ENCODE measurements at regions not wholly inside any gene's neighbourhood (a gene's known extent, or its start where the extent isn't known, plus 50 kb on each side); places are given as distances from the start of the nearest gene placed in this dataset.

- intact Hi-C loops (cut with micrococcal nuclease) = no loop called here
- H4K20me1 ChIP-seq (ENCODE audit: insufficient read depth, low read length) = no peaks in the 10 kb centered on the region
- H3K27me3 ChIP-seq (ENCODE audit: control insufficient read depth in 2 of 2, insufficient read depth in 2 of 2, low read length in 2 of 2) = peaks cover 2 to 6% of the 10 kb centered on the region in 2 donors
- Mint-ChIP-seq H3K27ac (no peak overlapping the region), H3K36me3 (no peaks in the 10 kb centered on the region), H3K9me3 (peaks cover 0 to 1% (median 0%) of the 10 kb centered on the region in 7 donors), H3K4me3 (no peak overlapping the region), H3K27me3 (ENCODE audit: low read depth in 3 of 3) (peaks cover 12 to 34% (median 17%) of the 10 kb centered on the region in 3 donors), H3K4me1 (no peaks in the 10 kb centered on the region)
- WGBS (ENCODE audit: insufficient coverage) = 83% methylated on average over 3 of the region's 7 CpGs
- DNase-seq = no peak
- H3K4me1 ChIP-seq (ENCODE audit: control insufficient read depth in 1 of 2, insufficient read depth in 2 of 2, low read length in 2 of 2) = no peaks in the 10 kb centered on the region
- no peaks in the 10 kb centered on the region for H3K79me2 ChIP-seq (ENCODE audit: insufficient read depth, low read length)
- H3K36me3 ChIP-seq (replicated peaks in 1 of 2; ENCODE audit: control insufficient read depth in 1 of 2, insufficient read depth in 2 of 2, low read length in 2 of 2) = no peaks in the 10 kb centered on the region
- no peak overlapping the region for H2AFZ ChIP-seq (ENCODE audit: insufficient read depth, low read depth, low read length, poor library complexity, severe bottlenecking)
- no peak overlapping the region for H3K9ac ChIP-seq (ENCODE audit: insufficient read depth, low read length, poor library complexity, severe bottlenecking)
- no peak overlapping the region for H3K27ac ChIP-seq (ENCODE audit: low read depth in 1 of 2, low read length in 2 of 2)
- no peak overlapping the region for H3K4me2 ChIP-seq (replicated peaks; ENCODE audit: extremely low read depth, low read length, poor library complexity, severe bottlenecking)
- no peaks in the 10 kb centered on the region for H3K9me3 ChIP-seq (replicated peaks in 1 of 2; ENCODE audit: control insufficient read depth in 1 of 2, insufficient read depth in 1 of 2, low read length in 2 of 2)
- no peak for TF ChIP-seq CTCF (IDR thresholded peaks at IDR 0.05)
- H3K4me3 ChIP-seq (replicated peaks in 1 of 3; ENCODE audit: low read depth in 2 of 3, low read length in 3 of 3) = no peak overlapping the region
These were observed 189.6 kb upstream of the TNP1 start for GRCh38 chr2:217049422-217049821.

- intact Hi-C loops (cut with micrococcal nuclease) = no loop called here
- Histone ChIP-seq H2AFZ (ENCODE audit: insufficient read depth, low read depth, low read length, poor library complexity, severe bottlenecking) (no peak overlapping the region), H3K4me3 (replicated peaks in 1 of 3; ENCODE audit: low read depth in 2 of 3, low read length in 3 of 3) (no peak overlapping the region), H3K36me3 (replicated peaks in 1 of 2; ENCODE audit: control insufficient read depth in 1 of 2, insufficient read depth in 2 of 2, low read length in 2 of 2) (no peaks in the 10 kb centered on the region), H3K4me2 (replicated peaks; ENCODE audit: extremely low read depth, low read length, poor library complexity, severe bottlenecking) (no peak overlapping the region), H3K27ac (ENCODE audit: low read depth in 1 of 2, low read length in 2 of 2) (no peak overlapping the region), H3K9ac (ENCODE audit: insufficient read depth, low read length, poor library complexity, severe bottlenecking) (no peak overlapping the region), H3K4me1 (ENCODE audit: control insufficient read depth in 1 of 2, insufficient read depth in 2 of 2, low read length in 2 of 2) (no peaks in the 10 kb centered on the region), H4K20me1 (ENCODE audit: insufficient read depth, low read length) (no peaks in the 10 kb centered on the region), H3K27me3 (ENCODE audit: control insufficient read depth in 2 of 2, insufficient read depth in 2 of 2, low read length in 2 of 2) (peaks cover 0 to 4% of the 10 kb centered on the region in 2 donors), H3K79me2 (ENCODE audit: insufficient read depth, low read length) (no peaks in the 10 kb centered on the region), H3K9me3 (replicated peaks in 1 of 2; ENCODE audit: control insufficient read depth in 1 of 2, insufficient read depth in 1 of 2, low read length in 2 of 2) (no peaks in the 10 kb centered on the region)
- Mint-ChIP-seq H3K27me3 (ENCODE audit: low read depth in 3 of 3) (peaks cover 10 to 32% (median 16%) of the 10 kb centered on the region in 3 donors), H3K27ac (no peak overlapping the region), H3K9me3 (peaks cover 0 to 1% (median 0%) of the 10 kb centered on the region in 7 donors), H3K36me3 (no peaks in the 10 kb centered on the region), H3K4me3 (no peak overlapping the region), H3K4me1 (no peaks in the 10 kb centered on the region)
- WGBS (ENCODE audit: insufficient coverage) = no CpG with 5 or more reads among the region's 1 CpG
- no peak for TF ChIP-seq CTCF (IDR thresholded peaks at IDR 0.05)
- no peak for DNase-seq
These were observed 188.9 kb upstream of the TNP1 start for GRCh38 chr2:217048730-217049129.

All from CD14-positive monocyte (primary cell).